ENCODE measurements at regions not wholly inside any gene's neighbourhood (a gene's known extent, or its start where the extent isn't known, plus 50 kb on each side); places are given as distances from the start of the nearest gene placed in this dataset.

- no peak for ATAC-seq (replicated peaks)
- Mint-ChIP-seq H3K4me1 (ENCODE audit: low read depth in 2 of 2) (no peaks in the 10 kb centered on the region), H3K4me3 (no peak overlapping the region), H3K36me3 (ENCODE audit: insufficient read depth) (no peaks in the 10 kb centered on the region), H3K27ac (no peak overlapping the region), H3K27me3 (no peaks in the 10 kb centered on the region), H3K9me3 (no peaks in the 10 kb centered on the region)
- no peak for DNase-seq
These were observed 444.6 kb downstream of the HTR7 start for GRCh38 chr10:90413196-90413595.

GRCh38 chr10:90414926-90415325 lies 442.9 kb downstream of the HTR7 start:
- Mint-ChIP-seq H3K27ac (no peak overlapping the region), H3K9me3 (no peaks in the 10 kb centered on the region), H3K4me3 (no peak overlapping the region), H3K36me3 (ENCODE audit: insufficient read depth) (no peaks in the 10 kb centered on the region), H3K4me1 (ENCODE audit: low read depth in 2 of 2) (no peaks in the 10 kb centered on the region), H3K27me3 (no peaks in the 10 kb centered on the region)
- DNase-seq (no peak), ATAC-seq (replicated peaks) (no peak)

GRCh38 chr10:90417029-90417428 lies 440.8 kb downstream of the HTR7 start:
- Mint-ChIP-seq H3K36me3 (ENCODE audit: insufficient read depth) (no peaks in the 10 kb centered on the region), H3K9me3 (peaks cover 0 to 2% of the 10 kb centered on the region in 2 donors), H3K27ac (no peak overlapping the region), H3K4me3 (no peak overlapping the region), H3K4me1 (ENCODE audit: low read depth in 2 of 2) (no peaks in the 10 kb centered on the region), H3K27me3 (no peaks in the 10 kb centered on the region)
- no peak for DNase-seq
- no peak for ATAC-seq (replicated peaks)

GRCh38 chr10:90417476-90418210 lies 440.2 kb downstream of the HTR7 start:
- Mint-ChIP-seq H3K9me3 (peaks cover 0 to 2% of the 10 kb centered on the region in 2 donors), H3K4me1 (ENCODE audit: low read depth in 2 of 2) (no peaks in the 10 kb centered on the region), H3K36me3 (ENCODE audit: insufficient read depth) (no peaks in the 10 kb centered on the region), H3K27ac (no peak overlapping the region), H3K4me3 (no peak overlapping the region), H3K27me3 (no peaks in the 10 kb centered on the region)
- no peak for DNase-seq
- ATAC-seq (replicated peaks) = no peak

GRCh38 chr10:90418869-90419652 lies 438.8 kb downstream of the HTR7 start:
- Mint-ChIP-seq H3K9me3 (peaks cover 2 to 5% of the 10 kb centered on the region in 2 donors), H3K36me3 (ENCODE audit: insufficient read depth) (no peaks in the 10 kb centered on the region), H3K4me1 (ENCODE audit: low read depth in 2 of 2) (no peaks in the 10 kb centered on the region), H3K27ac (no peak overlapping the region), H3K4me3 (no peak overlapping the region), H3K27me3 (no peaks in the 10 kb centered on the region)
- ATAC-seq (replicated peaks) = no peak
- no peak for DNase-seq

GRCh38 chr10:90420637-90421318 lies 437.1 kb downstream of the HTR7 start:
- Mint-ChIP-seq H3K9me3 (peaks cover 2 to 5% of the 10 kb centered on the region in 2 donors), H3K4me1 (ENCODE audit: low read depth in 2 of 2) (no peaks in the 10 kb centered on the region), H3K27ac (no peak overlapping the region), H3K4me3 (no peak overlapping the region), H3K36me3 (ENCODE audit: insufficient read depth) (no peaks in the 10 kb centered on the region), H3K27me3 (no peaks in the 10 kb centered on the region)
- no peak for DNase-seq
- no peak for ATAC-seq (replicated peaks)

GRCh38 chr10:90421874-90422273 lies 436.0 kb downstream of the HTR7 start:
- DNase-seq (no peak), ATAC-seq (replicated peaks) (no peak)
- Mint-ChIP-seq H3K27ac (no peak overlapping the region), H3K4me3 (no peak overlapping the region), H3K36me3 (ENCODE audit: insufficient read depth) (no peaks in the 10 kb centered on the region), H3K27me3 (no peaks in the 10 kb centered on the region), H3K4me1 (ENCODE audit: low read depth in 2 of 2) (no peaks in the 10 kb centered on the region), H3K9me3 (peaks cover 4 to 5% of the 10 kb centered on the region in 2 donors)

GRCh38 chr10:90424730-90425129 lies 433.1 kb downstream of the HTR7 start:
- H3K9me3 Mint-ChIP-seq = peaks cover 4 to 5% of the 10 kb centered on the region in 2 donors
- no peaks in the 10 kb centered on the region for H3K36me3 Mint-ChIP-seq (ENCODE audit: insufficient read depth)
- H3K27me3 Mint-ChIP-seq = no peaks in the 10 kb centered on the region
- ATAC-seq (replicated peaks) = no peak
- H3K27ac Mint-ChIP-seq = no peak overlapping the region
- no peak for DNase-seq
- H3K4me1 Mint-ChIP-seq (ENCODE audit: low read depth in 2 of 2) = no peaks in the 10 kb centered on the region
- no peak overlapping the region for H3K4me3 Mint-ChIP-seq

- Mint-ChIP-seq H3K27me3 (no peaks in the 10 kb centered on the region), H3K36me3 (ENCODE audit: insufficient read depth) (no peaks in the 10 kb centered on the region), H3K9me3 (peaks cover 0 to 8% of the 10 kb centered on the region in 2 donors), H3K27ac (no peak overlapping the region), H3K4me3 (no peak overlapping the region), H3K4me1 (ENCODE audit: low read depth in 2 of 2) (no peaks in the 10 kb centered on the region)
- ATAC-seq (replicated peaks) = no peak
- DNase-seq = no peak
These were observed 427.7 kb downstream of the HTR7 start for GRCh38 chr10:90430186-90430585.

GRCh38 chr10:90432866-90433265 lies 425.0 kb downstream of the HTR7 start:
- ATAC-seq (replicated peaks) (no peak), DNase-seq (no peak)
- Mint-ChIP-seq H3K4me3 (no peak overlapping the region), H3K4me1 (ENCODE audit: low read depth in 2 of 2) (no peaks in the 10 kb centered on the region), H3K27ac (no peak overlapping the region), H3K36me3 (ENCODE audit: insufficient read depth) (no peaks in the 10 kb centered on the region), H3K9me3 (peaks cover 0 to 7% of the 10 kb centered on the region in 2 donors), H3K27me3 (no peaks in the 10 kb centered on the region)

GRCh38 chr10:90435296-90435695 lies 422.5 kb downstream of the HTR7 start:
- H3K9me3 Mint-ChIP-seq = peaks cover 0 to 8% of the 10 kb centered on the region in 2 donors
- H3K27me3 Mint-ChIP-seq = no peaks in the 10 kb centered on the region
- H3K4me1 Mint-ChIP-seq (ENCODE audit: low read depth in 2 of 2) = no peaks in the 10 kb centered on the region
- no peaks in the 10 kb centered on the region for H3K36me3 Mint-ChIP-seq (ENCODE audit: insufficient read depth)
- no peak overlapping the region for H3K4me3 Mint-ChIP-seq
- ATAC-seq (replicated peaks) (no peak), DNase-seq (no peak)
- no peak overlapping the region for H3K27ac Mint-ChIP-seq

- DNase-seq (no peak), ATAC-seq (replicated peaks) (no peak)
- H3K9me3 Mint-ChIP-seq = peaks cover 7 to 11% of the 10 kb centered on the region in 2 donors
- H3K36me3 Mint-ChIP-seq (ENCODE audit: insufficient read depth) = no peaks in the 10 kb centered on the region
- H3K27me3 Mint-ChIP-seq = no peaks in the 10 kb centered on the region
- no peaks in the 10 kb centered on the region for H3K4me1 Mint-ChIP-seq (ENCODE audit: low read depth in 2 of 2)
- no peak overlapping the region for H3K27ac Mint-ChIP-seq
- H3K4me3 Mint-ChIP-seq = no peak overlapping the region
These were observed 420.4 kb downstream of the HTR7 start for GRCh38 chr10:90437452-90437851.

- H3K36me3 Mint-ChIP-seq (ENCODE audit: insufficient read depth) = no peaks in the 10 kb centered on the region
These were observed 417.0 kb downstream of the HTR7 start for GRCh38 chr10:90440870-90441269.

More at GRCh38 chr10:90440870-90441269, 417.0 kb downstream of the HTR7 start:
- H3K9me3 Mint-ChIP-seq = peaks cover 7% of the 10 kb centered on the region in 2 donors
- ATAC-seq (replicated peaks) (no peak), DNase-seq (no peak)
- no peak overlapping the region for H3K4me3 Mint-ChIP-seq
- no peak overlapping the region for H3K27ac Mint-ChIP-seq
- no peaks in the 10 kb centered on the region for H3K4me1 Mint-ChIP-seq (ENCODE audit: low read depth in 2 of 2)
- no peaks in the 10 kb centered on the region for H3K27me3 Mint-ChIP-seq
